Ovary (tissue), 7 donors: ENCODE measurements at regions not wholly inside any gene's neighbourhood (a gene's known extent, or its start where the extent isn't known, plus 50 kb on each side); places are given as distances from the start of the nearest gene placed in this dataset.

Experiments
- DNase-seq, 5 donors: peaks; one replicate each; pipeline ENCODE4 v3.0.0-alpha.2; 2019 to 2020
- H3K27ac ChIP-seq, 2 donors: fragments of 200-600 bp; one replicate each; pipeline versions ENCODE4 v1.5.1 to v1.8.0; 2019 to 2022
- H3K27me3 ChIP-seq: fragments of 200-600 bp; one replicate; pipeline ENCODE4 v1.8.0; 2022
- H3K36me3 ChIP-seq: fragments of 200-600 bp; sonication (generic); one replicate; pipeline ENCODE4 v1.5.1; 2019
- H3K4me1 ChIP-seq: one replicate; pipeline ENCODE4 v1.8.1; 2013; ENCODE audit warnings: mild to moderate bottlenecking, moderate library complexity; ENCODE audit not compliant: insufficient read depth
- H3K4me3 ChIP-seq: fragments of 200-600 bp; sonication (generic); one replicate; pipeline ENCODE4 v1.5.1; 2017
- H3K9me3 ChIP-seq, 2 donors: fragments of 200-600 bp in 1 of 2; sonication (generic) in 1 of 2; one replicate each; pipeline versions ENCODE4 v1.5.1 to v1.8.1; 2013 to 2019; ENCODE audit warnings: mild to moderate bottlenecking in 1 of 2, moderate library complexity in 1 of 2
- CTCF ChIP-seq, 3 donors: fragments of 450-650 bp in 2 of 3; fragments of 200-600 bp in 1 of 3; IDR thresholded peaks; one replicate each; pipeline versions ENCODE4 v1.5.1 to v1.8.0; 2016 to 2022; ENCODE audit warnings: antibody characterized with exemption in 3 of 3, mild to moderate bottlenecking in 1 of 3
- EP300 ChIP-seq: sonication (generic); formaldehyde crosslinking; IDR thresholded peaks from one replicate; pipeline ENCODE4 v1.6.1; 2017; ENCODE audit warnings: antibody characterized with exemption
- POLR2A ChIP-seq: fragments of 450-650 bp; IDR thresholded peaks from one replicate; pipeline ENCODE4 v1.6.1; 2017; ENCODE audit warnings: antibody characterized with exemption, mild to moderate bottlenecking, moderate library complexity
- WGBS, 3 donors: extraction: QIAGEN DNeasy Blood & Tissue Kit in 1 of 3; methylation state at CpG; one replicate each; pipeline versions ENCODE4 v1.1.5 to v1.1.7; 2013 to 2017; 5-methylcytosine and 5-hydroxymethylcytosine counted together
- intact Hi-C, 4 donors: fragments of 100-400 bp; cut with DNase I; formaldehyde crosslinking; loops; one replicate each; pipeline versions ENCODE4 v1.11.0 to v1.15.1; 2022 to 2023
- donor health status: DM: no; HTN: no; CAD: no; lungs with moderate emphysema.
- donor health status: DM: no; HTN: no; CAD: no.
- donor health status: Bipolar disorder and iron deficiency.
- donor health status: DM: no; HTN: no; CAD: no.
- donor health status: DM: yes; HTN: yes; CAD: no.

DNA sequence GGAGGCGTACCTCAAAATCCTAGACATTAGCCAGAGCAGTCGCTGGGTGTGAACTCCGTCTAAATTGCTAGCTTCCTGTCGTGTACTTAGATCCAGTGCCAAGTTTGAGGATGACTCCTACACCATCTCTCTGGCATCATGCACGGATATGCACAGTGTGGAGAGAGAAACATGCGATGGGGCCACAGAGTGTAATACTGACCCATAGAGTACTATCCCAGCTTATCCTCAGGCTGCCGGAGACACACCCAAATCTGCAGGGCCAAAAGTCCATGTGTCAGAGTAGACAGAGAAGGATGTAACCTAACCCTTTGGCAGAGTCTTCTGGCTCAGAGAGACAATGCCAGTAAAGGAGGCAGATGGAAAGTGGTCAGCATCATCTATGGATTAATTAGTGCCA is 84.2 kb downstream of the ARL4C start:
- no peaks in the 10 kb centered on the region for H3K36me3 ChIP-seq
- no peak for TF ChIP-seq EP300
- no peak for TF ChIP-seq POLR2A
- TF ChIP-seq CTCF (IDR thresholded peaks at IDR 0.05), result no peak
- H3K27ac ChIP-seq, result no peak overlapping the region
- no peak for DNase-seq
- no peak overlapping the region for H3K4me3 ChIP-seq
- H3K4me1 ChIP-seq, result no peaks in the 10 kb centered on the region
- no peaks in the 10 kb centered on the region for H3K9me3 ChIP-seq
- intact Hi-C loops, result no loop called here
- 8 to 18% (median 10%) methylated on average over 7 of the region's 7 CpGs for WGBS, 3 donors
- H3K27me3 ChIP-seq, result no peaks in the 10 kb centered on the region

DNA sequence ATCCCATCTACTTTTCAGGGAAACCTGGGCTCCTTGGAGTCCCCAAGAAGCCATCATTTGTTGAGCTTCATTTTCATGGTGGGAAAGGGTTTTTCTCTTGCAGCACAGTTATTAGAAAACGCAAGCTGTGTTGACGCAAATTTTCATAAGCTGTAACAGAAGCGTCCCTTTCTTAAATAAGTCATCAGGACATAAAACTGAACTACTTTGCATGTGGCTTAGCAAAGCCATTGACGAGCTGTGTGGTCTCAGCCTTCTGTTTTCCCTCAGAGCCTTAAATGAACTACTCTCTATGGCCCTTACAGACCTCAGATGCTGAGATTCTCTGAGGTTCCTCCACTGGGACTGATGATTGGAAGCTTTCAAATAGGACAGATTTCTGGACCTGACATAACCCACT is 85.1 kb downstream of the ARL4C start:
- WGBS, 3 donors, result 83 to 87% (median 83%) methylated on average over 4 of the region's 4 CpGs
- Histone ChIP-seq H3K4me1 (no peaks in the 10 kb centered on the region), H3K9me3 (no peaks in the 10 kb centered on the region), H3K4me3 (no peak overlapping the region), H3K36me3 (no peaks in the 10 kb centered on the region), H3K27ac (no peak overlapping the region), H3K27me3 (no peaks in the 10 kb centered on the region)
- TF ChIP-seq CTCF (IDR thresholded peaks at IDR 0.05), result no peak
- no peak for TF ChIP-seq POLR2A
- no peak for TF ChIP-seq EP300
- intact Hi-C loops, result no loop called here
- no peak for DNase-seq

- Histone ChIP-seq H3K4me3 (no peak overlapping the region), H3K27me3 (no peaks in the 10 kb centered on the region), H3K9me3 (no peaks in the 10 kb centered on the region), H3K4me1 (no peaks in the 10 kb centered on the region), H3K27ac (no peak overlapping the region), H3K36me3 (no peaks in the 10 kb centered on the region)
- DNase-seq, result no peak
- WGBS, 3 donors, result 52 to 54% (median 52%) methylated on average over 5 of the region's 5 CpGs
- intact Hi-C loops, result no loop called here
- TF ChIP-seq CTCF (IDR thresholded peaks at IDR 0.05) (no peak), EP300 (no peak), POLR2A (no peak)
Measured at GRCh38 chr2:234410526-234410925, 86.4 kb downstream of the ARL4C start.

DNA sequence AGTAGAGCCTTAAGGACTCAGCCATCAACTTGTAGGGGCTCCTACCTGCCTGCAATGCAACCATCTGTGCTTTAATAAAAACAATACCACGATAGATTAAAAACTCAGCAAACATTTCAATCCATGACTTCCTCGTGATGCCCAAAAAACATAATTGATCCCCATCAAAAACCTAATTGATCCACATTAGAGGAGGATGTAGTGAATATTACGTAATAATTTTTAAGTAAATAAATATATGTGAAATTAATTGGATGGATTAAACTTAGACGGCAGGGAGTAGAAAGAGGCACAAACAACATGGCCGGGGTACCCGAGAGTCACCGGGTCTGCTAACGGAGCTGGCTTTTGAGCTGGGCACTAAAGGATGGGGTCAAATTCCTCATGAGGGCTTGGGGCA is 87.3 kb downstream of the ARL4C start:
- Histone ChIP-seq H3K36me3 (no peaks in the 10 kb centered on the region), H3K27ac (no peak overlapping the region), H3K4me1 (no peaks in the 10 kb centered on the region), H3K4me3 (no peak overlapping the region), H3K9me3 (no peaks in the 10 kb centered on the region), H3K27me3 (no peaks in the 10 kb centered on the region)
- no peak for DNase-seq
- intact Hi-C loops, result no loop called here
- 86 to 88% (median 88%) methylated on average over 8 of the region's 8 CpGs for WGBS, 3 donors
- TF ChIP-seq POLR2A, result no peak
- TF ChIP-seq EP300, result no peak
- no peak for TF ChIP-seq CTCF (IDR thresholded peaks at IDR 0.05)

GRCh38 chr2:234406085-234406484 is 90.8 kb downstream of the ARL4C start:
- Histone ChIP-seq H3K27ac (no peak overlapping the region), H3K4me1 (no peaks in the 10 kb centered on the region), H3K27me3 (no peaks in the 10 kb centered on the region), H3K36me3 (no peaks in the 10 kb centered on the region), H3K9me3 (no peaks in the 10 kb centered on the region), H3K4me3 (no peak overlapping the region)
- DNase-seq, result no peak
- 81 to 84% (median 82%) methylated on average over 9 of the region's 9 CpGs for WGBS, 3 donors
- no peak for TF ChIP-seq EP300
- TF ChIP-seq POLR2A, result no peak
- no peak for TF ChIP-seq CTCF (IDR thresholded peaks at IDR 0.05)
- intact Hi-C loops, result no loop called here
